SU-DHL-6 (cell line): ENCODE measurements at regions not wholly inside any gene's neighbourhood (a gene's known extent, or its start where the extent isn't known, plus 50 kb on each side); places are given as distances from the start of the nearest gene placed in this dataset.

Source experiments
- CTCF ChIP-seq: fragments of 200-600 bp; sonication (generic); IDR thresholded peaks from one replicate; pipeline ENCODE4 v1.5.1; 2017; ENCODE audit warnings: antibody characterized with exemption, mild to moderate bottlenecking, low read length, moderate library complexity; ENCODE audit not compliant: insufficient read depth, poor library complexity, severe bottlenecking
- EZH2phosphoT487 ChIP-seq: fragments of 200-600 bp; sonication (generic), shearing (Covaris generic); conservative IDR thresholded peaks from 2 replicates; pipeline ENCODE4 v1.6.1; 2018; ENCODE audit warnings: mild to moderate bottlenecking, antibody characterized with exemption, low read length, moderate library complexity, mixed read lengths

GRCh38 chr16:64074706-64075105 lies 1047.2 kb downstream of the CDH11 start:
- TF ChIP-seq CTCF = no peak
- no peak for TF ChIP-seq EZH2phosphoT487
